K562 (cell line): ENCODE measurements at regions not wholly inside any gene's neighbourhood (a gene's known extent, or its start where the extent isn't known, plus 50 kb on each side); places are given as distances from the start of the nearest gene placed in this dataset.

Experiments used
- ARID2 ChIP-seq: fragments of 450-650 bp; IDR thresholded peaks from 2 replicates; pipeline ENCODE4 v1.6.1; 2017; ENCODE audit warnings: antibody characterized with exemption, mild to moderate bottlenecking
- BCOR ChIP-seq: fragments of 450-650 bp; IDR thresholded peaks from 2 replicates; pipeline ENCODE4 v1.6.1; 2016
- CBFA2T2 ChIP-seq: fragments of 450-650 bp; conservative IDR thresholded peaks from 2 replicates; pipeline ENCODE4 v1.6.1; 2017; ENCODE audit warnings: mild to moderate bottlenecking
- CREM ChIP-seq: IDR thresholded peaks from 2 replicates; pipeline ENCODE4 v1.6.1; 2014; ENCODE audit warnings: antibody characterized with exemption, low read depth
- HDAC8 ChIP-seq: fragments of 450-650 bp; IDR thresholded peaks from 2 replicates; pipeline ENCODE4 v1.6.1; 2016; ENCODE audit warnings: mild to moderate bottlenecking, missing genetic modification characterization, moderate library complexity, missing compliant biosample characterization
- JUND ChIP-seq, 2 experiments: IDR thresholded peaks; 2 replicates in 1 of 2; 3 replicates in 1 of 2; pipeline ENCODE4 v1.6.1; 2011; ENCODE audit warnings: borderline replicate concordance in 2 of 2, low read depth in 2 of 2, low read length in 2 of 2, improper control_type of control experiment in 1 of 2, missing biosample characterization in 1 of 2, missing genetic modification characterization in 1 of 2, missing genetic modification reagents in 1 of 2
- MYC ChIP-seq, 2 experiments: fragments of 250-450 bp in 1 of 2; sonication (Bioruptor Pico) in 1 of 2; IDR thresholded peaks; 2 replicates each; pipeline versions ENCODE4 v1.5.1 to v1.6.1; 2012 to 2021; ENCODE audit warnings: low read depth in 2 of 2, borderline replicate concordance in 1 of 2, improper control_type of control experiment in 1 of 2, low read length in 1 of 2, mild to moderate bottlenecking in 1 of 2, moderate library complexity in 1 of 2
- NFE2 ChIP-seq: IDR thresholded peaks from 2 replicates; pipeline ENCODE4 v1.6.1; 2014; ENCODE audit warnings: antibody characterized with exemption, low read depth
- NFIC ChIP-seq: fragments of 450-650 bp; IDR thresholded peaks from 2 replicates; pipeline ENCODE4 v1.6.1; 2017; ENCODE audit warnings: mild to moderate bottlenecking, inconsistent platforms
- POLR2B ChIP-seq: fragments of 450-650 bp; IDR thresholded peaks from 2 replicates; pipeline ENCODE4 v1.6.1; 2018; ENCODE audit warnings: low read depth; ENCODE audit not compliant: partially characterized antibody
- PRMT5 ChIP-seq: sonication (generic); formaldehyde crosslinking; IDR thresholded peaks from 2 replicates; pipeline ENCODE4 v1.5.0; 2020; ENCODE audit warnings: missing genetic modification reagents
- RAD21 ChIP-seq, 2 experiments: fragments of 250-450 bp in 1 of 2; fragments of 450-650 bp in 1 of 2; sonication (Bioruptor Pico) in 1 of 2; formaldehyde crosslinking in 1 of 2; IDR thresholded peaks in 1 of 2; conservative IDR thresholded peaks in 1 of 2; 2 replicates each; pipeline versions ENCODE4 v1.4.0 to v1.8.0; 2020 to 2022; ENCODE audit warnings: mild to moderate bottlenecking in 2 of 2, moderate library complexity in 1 of 2
- RB1 ChIP-seq: fragments of 450-650 bp; IDR thresholded peaks from 2 replicates; pipeline ENCODE4 v1.6.1; 2017; ENCODE audit warnings: low read depth, mild to moderate bottlenecking
- RBM25 ChIP-seq: fragments of 200-400 bp; formaldehyde crosslinking; IDR thresholded peaks from 2 replicates; pipeline ENCODE4 v1.6.1; 2018; ENCODE audit warnings: low read length, low read depth, moderate library complexity; ENCODE audit not compliant: severe bottlenecking
- SMARCB1 ChIP-seq: IDR thresholded peaks from 2 replicates; pipeline ENCODE4 v1.6.1; 2011; ENCODE audit warnings: improper control_type of control experiment, low read depth; ENCODE audit not compliant: insufficient read length
- SMC3 ChIP-seq: conservative IDR thresholded peaks from 2 replicates; pipeline ENCODE4 v1.6.1; 2011; ENCODE audit warnings: low read depth, low read length, improper control_type of control experiment; ENCODE audit not compliant: insufficient read depth
- SRSF1 ChIP-seq: fragments of 200-400 bp; formaldehyde crosslinking; IDR thresholded peaks from 2 replicates; pipeline ENCODE4 v1.6.1; 2017; ENCODE audit warnings: mild to moderate bottlenecking, low read depth, low read length, moderate library complexity
- TEAD4 ChIP-seq, 2 experiments: sonication (generic) in 1 of 2; formaldehyde crosslinking in 1 of 2; IDR thresholded peaks; 2 replicates each; pipeline versions ENCODE4 v1.6.1 to v1.8.0; 2012 to 2022; ENCODE audit warnings: borderline replicate concordance in 1 of 2, inconsistent platforms in 1 of 2, low read length in 1 of 2, mild to moderate bottlenecking in 1 of 2, missing genetic modification reagents in 1 of 2
- ZFP36 ChIP-seq: fragments of 150-350 bp; IDR thresholded peaks from 2 replicates; pipeline ENCODE4 v1.6.1; 2018; ENCODE audit warnings: low read length, low read depth; ENCODE audit not compliant: partially characterized antibody
- TF ChIP-seq, protein P1 (sequence below): sonication (generic); formaldehyde crosslinking; IDR thresholded peaks from 2 replicates; pipeline ENCODE4 v1.8.1; 2023; ENCODE audit warnings: mild to moderate bottlenecking, missing genetic modification reagents
- TF ChIP-seq, protein P2 (sequence below), 2 experiments: fragments of 450-650 bp in 1 of 2; sonication (generic) in 1 of 2; formaldehyde crosslinking in 1 of 2; IDR thresholded peaks in 1 of 2; conservative IDR thresholded peaks in 1 of 2; 2 replicates each; pipeline versions ENCODE4 v1.6.1 to v1.8.1; 2016 to 2023; ENCODE audit warnings: mild to moderate bottlenecking in 2 of 2, moderate library complexity in 2 of 2, inconsistent platforms in 1 of 2, missing genetic modification reagents in 1 of 2
- TF ChIP-seq, protein P3 (sequence below): sonication (generic); formaldehyde crosslinking; IDR thresholded peaks from 2 replicates; pipeline ENCODE4 v1.9.0; 2022; ENCODE audit warnings: mild to moderate bottlenecking, missing genetic modification reagents

GRCh38 chr16:85396879-85397871, 215.9 kb upstream of the GSE1 start (continued):
- TF ChIP-seq JUND (IDR thresholded peaks at IDR 0.05; ENCODE audit: borderline replicate concordance, low read depth, low read length) (peak; percentile 73), JUND (tag; IDR thresholded peaks at IDR 0.05; ENCODE audit: borderline replicate concordance, low read depth, low read length) (peak; percentile 64; the same call in 1 of the 3 replicates), CREM (peak; percentile 55), POLR2B (no peak), RAD21 (CRISPR knock-in tag; conservative IDR thresholded peaks at IDR 0.05 in 1 of 2, IDR thresholded peaks at IDR 0.05 in 1 of 2) (peak; percentile 58 to 78), RB1 (peak; percentile 45; the same call in 1 of the 2 replicates), RBM25 (peak; percentile 34), SMC3 (peak; percentile 45), ZFP36 (peak; percentile 82), NFIC (0 out of 2 replicates have a peak, but pooled peaks have one; percentile 4), SRSF1 (no peak), HDAC8 (no peak), SMARCB1 (no peak), ARID2 (peak; percentile 81), NFE2 (0 out of 2 replicates have a peak, but pooled peaks have one; percentile 8), TEAD4 (IDR thresholded peaks at IDR 0.05; ENCODE audit: low read length) (no peak), TEAD4 (CRISPR knock-in tag; IDR thresholded peaks at IDR 0.05; ENCODE audit: borderline replicate concordance) (0 out of 2 replicates have a peak, but pooled peaks have one; percentile 47), PRMT5 (CRISPR knock-in tag) (no peak), MYC (IDR thresholded peaks at IDR 0.05; ENCODE audit: low read depth, low read length) (peak; percentile 9; the same call in 1 of the 2 replicates), MYC (CRISPR knock-in tag; IDR thresholded peaks at IDR 0.05; ENCODE audit: borderline replicate concordance, low read depth) (no peak), BCOR (peak; percentile 81), CBFA2T2 (0 out of 2 replicates have a peak, but pooled peaks have one; percentile 18)
- TF ChIP-seq, protein P1, sequence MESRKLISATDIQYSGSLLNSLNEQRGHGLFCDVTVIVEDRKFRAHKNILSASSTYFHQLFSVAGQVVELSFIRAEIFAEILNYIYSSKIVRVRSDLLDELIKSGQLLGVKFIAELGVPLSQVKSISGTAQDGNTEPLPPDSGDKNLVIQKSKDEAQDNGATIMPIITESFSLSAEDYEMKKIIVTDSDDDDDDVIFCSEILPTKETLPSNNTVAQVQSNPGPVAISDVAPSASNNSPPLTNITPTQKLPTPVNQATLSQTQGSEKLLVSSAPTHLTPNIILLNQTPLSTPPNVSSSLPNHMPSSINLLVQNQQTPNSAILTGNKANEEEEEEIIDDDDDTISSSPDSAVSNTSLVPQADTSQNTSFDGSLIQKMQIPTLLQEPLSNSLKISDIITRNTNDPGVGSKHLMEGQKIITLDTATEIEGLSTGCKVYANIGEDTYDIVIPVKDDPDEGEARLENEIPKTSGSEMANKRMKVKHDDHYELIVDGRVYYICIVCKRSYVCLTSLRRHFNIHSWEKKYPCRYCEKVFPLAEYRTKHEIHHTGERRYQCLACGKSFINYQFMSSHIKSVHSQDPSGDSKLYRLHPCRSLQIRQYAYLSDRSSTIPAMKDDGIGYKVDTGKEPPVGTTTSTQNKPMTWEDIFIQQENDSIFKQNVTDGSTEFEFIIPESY: peak; percentile 99
- TF ChIP-seq, protein P2, sequence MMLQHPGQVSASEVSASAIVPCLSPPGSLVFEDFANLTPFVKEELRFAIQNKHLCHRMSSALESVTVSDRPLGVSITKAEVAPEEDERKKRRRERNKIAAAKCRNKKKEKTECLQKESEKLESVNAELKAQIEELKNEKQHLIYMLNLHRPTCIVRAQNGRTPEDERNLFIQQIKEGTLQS (IDR thresholded peaks at IDR 0.05): peak; percentile 58
- TF ChIP-seq, protein P2 (CRISPR knock-in tag; conservative IDR thresholded peaks at IDR 0.05): no peak
- TF ChIP-seq, protein P3, sequence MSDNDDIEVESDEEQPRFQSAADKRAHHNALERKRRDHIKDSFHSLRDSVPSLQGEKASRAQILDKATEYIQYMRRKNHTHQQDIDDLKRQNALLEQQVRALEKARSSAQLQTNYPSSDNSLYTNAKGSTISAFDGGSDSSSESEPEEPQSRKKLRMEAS (CRISPR knock-in tag): peak; percentile 94
